ENCODE measurements at regions not wholly inside any gene's neighbourhood (a gene's known extent, or its start where the extent isn't known, plus 50 kb on each side); places are given as distances from the start of the nearest gene placed in this dataset.

DNA sequence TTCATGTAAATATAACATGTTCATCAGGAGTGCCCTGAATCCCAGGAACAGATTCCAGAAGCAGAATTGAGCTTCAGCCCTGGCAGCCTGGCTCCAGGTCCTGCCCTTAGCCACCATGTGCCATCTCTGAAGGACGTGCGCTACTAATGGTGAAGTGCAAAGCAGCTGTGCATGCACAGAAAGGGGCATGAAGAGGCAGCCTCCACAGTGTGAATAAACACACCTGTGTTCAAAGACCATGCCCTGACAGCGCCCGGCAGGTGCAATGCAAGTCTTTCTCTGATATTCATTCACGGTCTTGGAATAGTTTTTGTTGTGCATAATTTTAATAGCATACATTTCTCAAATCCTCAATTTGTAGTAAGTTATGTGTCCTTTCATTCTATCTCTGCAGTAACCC lies 250.4 kb upstream of the TCERG1L start:
- no peak for DNase-seq

- no peak for DNase-seq
Observed at GRCh38 chr10:131563411-131563810, 251.9 kb upstream of the TCERG1L start.

- DNase-seq: peak; percentile 8
Observed at GRCh38 chr10:131567279-131568162, 256.0 kb upstream of the TCERG1L start.

GRCh38 chr10:131568866-131569265 lies 257.3 kb upstream of the TCERG1L start:
- DNase-seq: no peak

GRCh38 chr10:131569851-131570715 lies 258.6 kb upstream of the TCERG1L start:
- no peak for DNase-seq

- no peak for DNase-seq
Observed at GRCh38 chr10:131570716-131571307, 259.3 kb upstream of the TCERG1L start.

GRCh38 chr10:131571346-131571745 lies 259.8 kb upstream of the TCERG1L start:
- no peak for DNase-seq

- DNase-seq: no peak
Observed at GRCh38 chr10:131571865-131572264, 260.3 kb upstream of the TCERG1L start.

DNA sequence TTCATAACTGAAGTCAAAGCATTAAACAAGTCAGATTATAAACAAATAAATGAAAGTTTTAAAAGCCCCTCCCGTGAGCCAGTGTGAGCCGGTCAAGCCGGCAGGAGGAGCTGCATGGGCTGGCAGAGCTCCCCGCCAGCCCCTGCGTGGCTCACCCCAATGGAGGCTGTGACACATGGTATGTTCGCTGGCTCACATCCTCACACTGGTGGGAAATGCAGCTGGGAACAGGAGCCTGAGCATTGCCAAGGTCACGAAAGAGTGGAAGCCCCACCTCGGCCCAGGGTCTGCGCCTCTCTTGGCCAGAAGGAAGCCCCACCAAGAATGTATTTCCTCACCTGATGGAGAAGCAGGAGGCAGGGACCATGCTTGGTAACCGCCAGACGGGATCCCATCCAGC lies 261.7 kb upstream of the TCERG1L start:
- no peak for DNase-seq

DNA sequence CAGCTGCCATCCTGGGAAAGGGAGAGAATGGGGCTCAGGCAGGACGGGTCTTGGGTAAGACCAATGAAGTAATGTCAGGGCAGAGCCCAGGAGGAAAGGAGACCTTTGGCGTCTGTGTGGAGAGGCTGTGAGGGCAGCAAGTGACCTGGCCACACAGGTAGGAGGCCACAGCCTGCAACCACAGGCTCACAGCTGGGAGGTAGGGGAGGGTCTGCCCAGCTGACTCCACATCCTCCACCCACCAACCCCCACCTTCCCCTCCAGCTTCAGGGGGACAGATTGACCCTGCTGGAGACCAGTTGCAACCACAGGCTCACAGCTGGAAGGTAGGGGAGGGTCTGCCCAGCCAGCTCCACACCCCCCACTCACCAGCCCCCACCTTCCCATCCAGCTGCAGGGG lies 262.2 kb upstream of the TCERG1L start:
- DNase-seq: no peak

GRCh38 chr10:131574363-131574706 lies 262.8 kb upstream of the TCERG1L start:
- DNase-seq: no peak

- no peak for DNase-seq
Observed at GRCh38 chr10:131574707-131575430, 263.3 kb upstream of the TCERG1L start.

GRCh38 chr10:131575877-131576276 lies 264.4 kb upstream of the TCERG1L start:
- no peak for DNase-seq

- DNase-seq: no peak
Observed at GRCh38 chr10:131576341-131577177, 265.0 kb upstream of the TCERG1L start.

DNA sequence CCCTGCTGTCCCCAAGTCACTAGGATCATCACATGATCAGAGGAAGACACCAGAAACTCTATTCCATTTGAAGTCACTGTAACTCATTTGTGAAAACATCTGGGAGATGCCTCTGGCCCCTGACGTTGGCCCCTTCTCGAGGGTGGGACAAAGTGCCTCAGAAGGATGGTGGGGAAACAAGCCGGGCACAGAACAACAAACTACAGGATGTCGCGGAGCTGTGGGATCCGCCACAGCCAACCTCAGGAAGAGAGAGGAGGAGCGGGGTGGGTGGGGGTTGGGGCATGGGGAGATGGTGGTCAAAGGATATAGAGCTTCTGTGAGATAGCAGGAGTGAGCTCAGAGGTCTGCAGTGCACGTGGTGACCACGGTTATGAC lies 265.6 kb upstream of the TCERG1L start:
- no peak for DNase-seq

GRCh38 chr10:131577786-131578471 lies 266.4 kb upstream of the TCERG1L start:
- no peak for DNase-seq

DNA sequence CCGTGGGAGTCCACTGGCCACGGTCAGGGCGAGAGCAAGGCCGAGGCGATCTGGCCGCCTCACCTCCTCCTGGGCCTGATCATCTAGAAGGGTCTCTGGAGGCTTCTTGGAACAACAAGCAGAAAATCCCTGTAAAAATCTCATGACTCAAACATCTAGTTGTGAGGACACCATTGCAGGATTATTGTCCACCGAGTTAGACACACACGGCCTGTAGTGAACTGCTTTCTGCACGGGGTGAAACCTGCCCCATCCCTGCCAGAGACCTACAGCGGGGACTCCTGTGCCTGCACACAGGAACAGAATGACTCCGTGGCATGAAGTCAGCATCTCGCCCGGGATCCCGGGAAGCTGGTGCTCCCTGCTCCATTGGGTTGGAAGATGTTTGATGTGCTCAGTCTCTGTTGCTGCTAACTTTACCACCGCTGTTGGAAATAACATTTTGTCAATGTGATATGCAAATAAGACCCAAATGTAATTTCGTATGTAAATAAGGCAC lies 267.0 kb upstream of the TCERG1L start:
- DNase-seq: no peak

GRCh38 chr10:131579251-131580071 lies 267.9 kb upstream of the TCERG1L start:
- no peak for DNase-seq

DNA sequence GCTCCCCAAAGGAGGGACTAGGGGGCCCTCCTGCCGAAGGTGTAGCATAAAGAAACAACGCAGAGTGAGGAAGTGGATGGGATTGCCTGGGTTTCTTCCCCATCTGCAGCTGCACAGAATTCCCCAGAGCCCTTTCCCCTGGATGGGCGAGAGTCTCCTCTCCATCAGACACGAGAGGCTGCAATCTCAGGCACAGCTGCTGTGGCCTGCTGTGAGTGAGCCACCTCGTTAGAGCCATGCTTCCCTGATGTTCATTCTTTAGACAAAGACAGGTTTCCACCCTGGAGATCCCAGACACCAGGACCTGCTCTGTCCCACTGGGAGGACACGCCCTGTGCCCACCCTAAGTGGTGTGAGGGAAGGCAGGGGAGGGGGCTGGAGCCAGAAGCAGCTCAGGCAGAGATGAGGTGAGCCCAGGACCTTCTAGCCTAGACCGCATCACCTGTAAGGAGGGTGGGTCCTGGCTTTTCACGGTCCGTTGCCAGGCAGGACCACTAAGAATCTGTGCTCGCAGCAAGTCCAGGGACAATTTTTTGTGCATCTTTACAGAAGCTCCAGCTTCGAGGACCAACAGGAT lies 268.6 kb upstream of the TCERG1L start:
- DNase-seq: no peak

Data from renal pelvis (tissue), 1 donor.